Mesenchymal stem cell (in vitro differentiated cells and primary cell): ENCODE measurements at regions not wholly inside any gene's neighbourhood (a gene's known extent, or its start where the extent isn't known, plus 50 kb on each side); places are given as distances from the start of the nearest gene placed in this dataset.

Experiments used
- DNase-seq: peaks from one replicate; pipeline ENCODE4 v3.0.0-alpha.2; 2013
- H2AFZ ChIP-seq: one replicate; pipeline ENCODE4 v1.6.1; 2013; ENCODE audit warnings: low read depth, mild to moderate bottlenecking, control low read depth, inconsistent platforms, low read length, moderate library complexity
- H2AK5ac ChIP-seq: 2 replicates; pipeline ENCODE4 v1.6.1; 2013; ENCODE audit warnings: low read length, moderate library complexity, mild to moderate bottlenecking, inconsistent platforms; ENCODE audit not compliant: severe bottlenecking
- H2BK120ac ChIP-seq: one replicate; pipeline ENCODE4 v1.6.1; 2013; ENCODE audit warnings: low read depth, mild to moderate bottlenecking, inconsistent platforms, low read length, moderate library complexity
- H2BK12ac ChIP-seq, 2 experiments: one replicate each; pipeline ENCODE4 v1.6.1; 2013; ENCODE audit warnings: inconsistent platforms in 2 of 2, low read length in 2 of 2, mild to moderate bottlenecking in 2 of 2, moderate library complexity in 2 of 2, control low read depth in 1 of 2
- H2BK15ac ChIP-seq: one replicate; pipeline ENCODE4 v1.6.1; 2013; ENCODE audit warnings: mild to moderate bottlenecking, low read depth, inconsistent platforms; ENCODE audit not compliant: poor library complexity, severe bottlenecking
- H2BK5ac ChIP-seq: 2 replicates; pipeline ENCODE4 v1.6.1; 2013; ENCODE audit warnings: low read depth, mild to moderate bottlenecking, low read length, control low read depth, inconsistent platforms; ENCODE audit not compliant: poor library complexity, severe bottlenecking
- H3K14ac ChIP-seq, 2 experiments: one replicate each; pipeline ENCODE4 v1.6.1; 2013; ENCODE audit warnings: inconsistent platforms in 2 of 2, low read length in 2 of 2, control low read depth in 1 of 2, mild to moderate bottlenecking in 1 of 2, moderate library complexity in 1 of 2
- H3K18ac ChIP-seq, 2 experiments: one replicate each; pipeline ENCODE4 v1.6.1; 2013; ENCODE audit warnings: inconsistent platforms in 2 of 2, low read length in 2 of 2, control low read depth in 1 of 2, low read depth in 1 of 2, mild to moderate bottlenecking in 1 of 2
- H3K23ac ChIP-seq, 2 experiments: one replicate each; pipeline ENCODE4 v1.6.1; 2013; ENCODE audit warnings: inconsistent platforms in 2 of 2, low read length in 2 of 2, mild to moderate bottlenecking in 2 of 2, moderate library complexity in 2 of 2, control low read depth in 1 of 2
- H3K27ac ChIP-seq: 2 replicates; pipeline ENCODE4 v1.5.1; 2013; ENCODE audit warnings: mild to moderate bottlenecking, moderate library complexity, low read length, control low read depth, inconsistent platforms; ENCODE audit not compliant: poor library complexity, severe bottlenecking
- H3K27me3 ChIP-seq, 2 experiments: 2 replicates each; pipeline versions ENCODE4 v1.6.1 to v1.7.0; 2013; ENCODE audit warnings: low read length in 2 of 2, mild to moderate bottlenecking in 2 of 2, moderate library complexity in 2 of 2, control low read depth in 1 of 2, inconsistent platforms in 1 of 2; ENCODE audit not compliant: control insufficient read depth in 1 of 2, insufficient read depth in 1 of 2
- H3K36me3 ChIP-seq, 2 experiments: 2 replicates each; pipeline versions ENCODE4 v1.6.1 to v1.7.0; 2013; ENCODE audit warnings: low read length in 2 of 2, control low read depth in 1 of 2, inconsistent platforms in 1 of 2, low read depth in 1 of 2, mild to moderate bottlenecking in 1 of 2; ENCODE audit not compliant: insufficient read depth in 2 of 2, control insufficient read depth in 1 of 2
- H3K4ac ChIP-seq, 2 experiments: one replicate each; pipeline ENCODE4 v1.6.1; 2013; ENCODE audit warnings: inconsistent platforms in 2 of 2, low read length in 2 of 2, mild to moderate bottlenecking in 2 of 2, moderate library complexity in 2 of 2, control low read depth in 1 of 2, low read depth in 1 of 2
- H3K4me1 ChIP-seq: 2 replicates; pipeline ENCODE4 v1.6.1; 2013; ENCODE audit warnings: low read depth, low read length, control low read depth; ENCODE audit not compliant: control insufficient read depth, insufficient read depth
- H3K4me2 ChIP-seq: 2 replicates; pipeline ENCODE4 v1.6.1; 2013; ENCODE audit warnings: low read length, mild to moderate bottlenecking, inconsistent platforms; ENCODE audit not compliant: poor library complexity, severe bottlenecking
- H3K4me3 ChIP-seq, 2 experiments: 2 replicates each; pipeline versions ENCODE4 v1.5.1 to v1.7.0; 2013; ENCODE audit warnings: low read length in 2 of 2, mild to moderate bottlenecking in 2 of 2, control low read depth in 1 of 2, low read depth in 1 of 2; ENCODE audit not compliant: insufficient read depth in 1 of 2
- H3K79me1 ChIP-seq: replicated peaks from 2 replicates; pipeline ENCODE4 v1.6.1; 2013; ENCODE audit warnings: mild to moderate bottlenecking, control low read depth, low read length, inconsistent platforms; ENCODE audit not compliant: poor library complexity, severe bottlenecking
- H3K9ac ChIP-seq: 2 replicates; pipeline ENCODE4 v1.7.0; 2013; ENCODE audit warnings: mild to moderate bottlenecking, low read length, moderate library complexity
- H3K9me3 ChIP-seq: 2 replicates; pipeline ENCODE4 v1.7.0; 2013; ENCODE audit warnings: mild to moderate bottlenecking, low read length; ENCODE audit not compliant: control insufficient read depth
- H4K8ac ChIP-seq: one replicate; pipeline ENCODE4 v1.6.1; 2013; ENCODE audit warnings: inconsistent platforms, mild to moderate bottlenecking, low read length, moderate library complexity
- H4K91ac ChIP-seq: one replicate; pipeline ENCODE4 v1.6.1; 2013; ENCODE audit warnings: mild to moderate bottlenecking, low read length, inconsistent platforms
- WGBS: methylation state at CpG from one replicate; pipeline ENCODE4 v1.1.7; 2013; ENCODE audit warnings: mixed read lengths; 5-methylcytosine and 5-hydroxymethylcytosine counted together

- Histone ChIP-seq H2AFZ (no peak overlapping the region), H3K14ac (no peak overlapping the region), H3K4me2 (no peak overlapping the region), H3K18ac (no peak overlapping the region), H3K4ac (no peak overlapping the region), H2BK120ac (no peak overlapping the region), H3K27ac (no peak overlapping the region), H3K9me3 (no peaks in the 10 kb centered on the region), H2BK5ac (no peak overlapping the region), H2AK5ac (no peak overlapping the region), H4K91ac (no peak overlapping the region), H4K8ac (no peak overlapping the region), H2BK12ac (no peak overlapping the region), H2BK15ac (no peak overlapping the region), H3K27me3 (peaks cover 0 to 15% of the 10 kb centered on the region in 2 experiments), H3K4me1 (peaks cover 12% of the 10 kb centered on the region), H3K9ac (no peak overlapping the region), H3K23ac (no peak overlapping the region), H3K4me3 (no peak overlapping the region), H3K36me3 (no peaks in the 10 kb centered on the region), H3K79me1 (no peaks in the 10 kb centered on the region)
- peak; percentile 35 for DNase-seq
- 100% methylated on average over 1 of the region's 2 CpGs for WGBS
Measured at GRCh38 chr13:111034811-111035210, 80.3 kb upstream of the ARHGEF7 start.

GRCh38 chr13:111033172-111034130, 81.7 kb upstream of the ARHGEF7 start:
- Histone ChIP-seq H3K9ac (peak overlapping the region; percentile 5), H3K27ac (no peak overlapping the region)
- 82% methylated on average over 11 of the region's 16 CpGs for WGBS

GRCh38 chr13:111031531-111031961, 83.6 kb upstream of the ARHGEF7 start:
- Histone ChIP-seq H3K9me3 (no peaks in the 10 kb centered on the region), H3K14ac (no peak overlapping the region), H3K18ac (no peak overlapping the region), H3K9ac (peak overlapping the region; percentile 45), H2BK5ac (no peak overlapping the region), H4K91ac (no peak overlapping the region), H2BK15ac (no peak overlapping the region), H3K36me3 (no peaks in the 10 kb centered on the region), H3K4ac (no peak overlapping the region), H3K4me2 (no peak overlapping the region), H2BK120ac (no peak overlapping the region), H4K8ac (no peak overlapping the region), H3K27ac (no peak overlapping the region), H2AK5ac (no peak overlapping the region), H3K23ac (no peak overlapping the region), H3K4me1 (peaks cover 12% of the 10 kb centered on the region), H3K4me3 (no peak overlapping the region), H3K79me1 (no peaks in the 10 kb centered on the region), H3K27me3 (no peaks in the 10 kb centered on the region), H2BK12ac (no peak overlapping the region), H2AFZ (no peak overlapping the region)
- DNase-seq, result peak; percentile 77
- 67% methylated on average over 8 of the region's 8 CpGs for WGBS

More at GRCh38 chr13:111033172-111034130, 81.7 kb upstream of the ARHGEF7 start:
- no peaks in the 10 kb centered on the region for H3K79me1 ChIP-seq
- H2BK15ac ChIP-seq, result no peak overlapping the region
- H3K4me1 ChIP-seq, result peaks cover 12% of the 10 kb centered on the region
- H3K27me3 ChIP-seq, result peaks cover 0 to 3% of the 10 kb centered on the region in 2 experiments
- no peaks in the 10 kb centered on the region for H3K9me3 ChIP-seq
- H3K14ac ChIP-seq, result no peak overlapping the region
- no peak for DNase-seq
- H4K8ac ChIP-seq, result no peak overlapping the region
- H2AFZ ChIP-seq, result no peak overlapping the region
- H2BK12ac ChIP-seq, result no peak overlapping the region
- no peak overlapping the region for H2AK5ac ChIP-seq
- no peak overlapping the region for H2BK5ac ChIP-seq
- no peak overlapping the region for H3K23ac ChIP-seq
- no peaks in the 10 kb centered on the region for H3K36me3 ChIP-seq
- no peak overlapping the region for H3K4ac ChIP-seq
- H3K4me2 ChIP-seq, result no peak overlapping the region
- H2BK120ac ChIP-seq, result no peak overlapping the region
- peak overlapping the region in 1 of 2 experiments; percentile 4 for H3K4me3 ChIP-seq
- no peak overlapping the region for H4K91ac ChIP-seq
- no peak overlapping the region for H3K18ac ChIP-seq

GRCh38 chr13:111029957-111030609, 85.0 kb upstream of the ARHGEF7 start:
- peaks cover 12% of the 10 kb centered on the region for H3K4me1 ChIP-seq
- no peak overlapping the region for H3K23ac ChIP-seq
- H2BK12ac ChIP-seq, result no peak overlapping the region
- no peak overlapping the region for H3K4me2 ChIP-seq
- H2AFZ ChIP-seq, result no peak overlapping the region
- 91% methylated on average over 29 of the region's 29 CpGs for WGBS
- H3K79me1 ChIP-seq, result no peaks in the 10 kb centered on the region
- H3K9ac ChIP-seq, result no peak overlapping the region
- H2BK5ac ChIP-seq, result no peak overlapping the region
- no peak overlapping the region for H4K8ac ChIP-seq
- no peak overlapping the region for H4K91ac ChIP-seq
- no peak overlapping the region for H3K18ac ChIP-seq
- H3K9me3 ChIP-seq, result no peaks in the 10 kb centered on the region
- H3K4me3 ChIP-seq, result no peak overlapping the region
- no peaks in the 10 kb centered on the region for H3K27me3 ChIP-seq
- H3K4ac ChIP-seq, result no peak overlapping the region
- DNase-seq, result no peak
- no peak overlapping the region for H3K14ac ChIP-seq
- H2BK120ac ChIP-seq, result no peak overlapping the region
- H2AK5ac ChIP-seq, result no peak overlapping the region
- H2BK15ac ChIP-seq, result no peak overlapping the region
- no peaks in the 10 kb centered on the region for H3K36me3 ChIP-seq
- no peak overlapping the region for H3K27ac ChIP-seq
